Colonic mucosa (tissue), 4 donors: ENCODE measurements at regions not wholly inside any gene's neighbourhood (a gene's known extent, or its start where the extent isn't known, plus 50 kb on each side); places are given as distances from the start of the nearest gene placed in this dataset.

Experiments
- DNase-seq: peaks from one replicate; pipeline ENCODE4 v3.0.0-alpha.2; 2020
- H3K27ac ChIP-seq: fragments of 200-600 bp; one replicate; pipeline ENCODE4 v1.8.0; 2021
- H3K27me3 ChIP-seq: fragments of 200-600 bp; one replicate; pipeline ENCODE4 v1.8.0; 2021
- H3K36me3 ChIP-seq: fragments of 200-600 bp; one replicate; pipeline ENCODE4 v1.8.0; 2021
- H3K4me1 ChIP-seq: fragments of 200-600 bp; one replicate; pipeline ENCODE4 v1.8.0; 2021; ENCODE audit warnings: mild to moderate bottlenecking
- H3K4me3 ChIP-seq: fragments of 200-600 bp; one replicate; pipeline ENCODE4 v1.8.0; 2021
- H3K9ac ChIP-seq, 2 donors: one replicate each; pipeline ENCODE4 v1.7.0; 2013; ENCODE audit warnings: control low read depth in 2 of 2, low read depth in 2 of 2, low read length in 2 of 2
- H3K9me3 ChIP-seq: fragments of 200-600 bp; one replicate; pipeline ENCODE4 v1.8.0; 2021
- intact Hi-C: fragments of 100-400 bp; cut with DNase I; formaldehyde crosslinking; loops from one replicate; pipeline ENCODE4 v1.14.1; 2022
- TF ChIP-seq, protein P1 (sequence below): fragments of 200-600 bp; IDR thresholded peaks from one replicate; pipeline ENCODE4 v1.8.0; 2022; ENCODE audit warnings: antibody characterized with exemption, mild to moderate bottlenecking
- donor health status: healthy.
- donor health status: DM: no; HTN: no; CAD: no.
- donor health status: DM: no; HTN: no; CAD: no.

DNA sequence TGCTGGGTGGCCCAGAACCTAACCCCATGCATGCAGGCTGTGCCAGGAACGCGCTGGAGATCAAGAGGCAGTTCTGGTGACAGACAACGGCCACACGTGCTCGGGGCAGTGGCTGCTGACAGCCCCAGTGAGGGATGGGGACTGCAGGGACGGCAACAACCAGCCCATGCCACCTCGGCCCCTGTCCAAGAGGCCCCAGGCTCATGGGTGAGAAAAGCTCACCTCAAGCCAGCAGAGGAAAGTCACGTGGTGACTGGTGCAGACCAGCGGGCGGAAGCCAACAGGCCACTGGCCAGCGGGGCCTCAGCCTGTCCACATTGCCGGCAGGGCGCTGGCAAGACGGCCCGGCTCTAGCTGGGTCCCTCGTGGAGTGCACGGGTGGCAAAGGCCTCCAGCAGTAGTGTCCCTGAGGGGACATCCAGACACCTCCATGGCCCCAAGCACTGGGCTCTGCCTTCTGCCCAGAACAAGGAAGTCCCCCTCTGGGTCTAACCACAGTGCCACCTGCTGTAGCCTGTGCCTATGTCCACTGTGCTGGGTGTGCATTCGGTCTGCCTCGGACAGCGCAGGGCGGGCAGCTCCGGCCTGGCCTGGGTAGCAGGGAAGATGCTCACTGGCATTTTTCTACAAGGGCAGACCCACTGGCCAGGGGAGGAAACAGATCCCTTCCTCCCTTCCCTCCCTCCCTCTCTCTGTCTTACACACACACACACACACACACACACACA is 134.1 kb downstream of the NCOR2 start:
- no peaks in the 10 kb centered on the region for H3K9me3 ChIP-seq
- no peaks in the 10 kb centered on the region for H3K4me1 ChIP-seq
- no peaks in the 10 kb centered on the region for H3K36me3 ChIP-seq
- H3K27me3 ChIP-seq: no peaks in the 10 kb centered on the region
- intact Hi-C loops: no loop called here
- no peak overlapping the region for H3K27ac ChIP-seq
- H3K4me3 ChIP-seq: no peak overlapping the region
- TF ChIP-seq, protein P1, sequence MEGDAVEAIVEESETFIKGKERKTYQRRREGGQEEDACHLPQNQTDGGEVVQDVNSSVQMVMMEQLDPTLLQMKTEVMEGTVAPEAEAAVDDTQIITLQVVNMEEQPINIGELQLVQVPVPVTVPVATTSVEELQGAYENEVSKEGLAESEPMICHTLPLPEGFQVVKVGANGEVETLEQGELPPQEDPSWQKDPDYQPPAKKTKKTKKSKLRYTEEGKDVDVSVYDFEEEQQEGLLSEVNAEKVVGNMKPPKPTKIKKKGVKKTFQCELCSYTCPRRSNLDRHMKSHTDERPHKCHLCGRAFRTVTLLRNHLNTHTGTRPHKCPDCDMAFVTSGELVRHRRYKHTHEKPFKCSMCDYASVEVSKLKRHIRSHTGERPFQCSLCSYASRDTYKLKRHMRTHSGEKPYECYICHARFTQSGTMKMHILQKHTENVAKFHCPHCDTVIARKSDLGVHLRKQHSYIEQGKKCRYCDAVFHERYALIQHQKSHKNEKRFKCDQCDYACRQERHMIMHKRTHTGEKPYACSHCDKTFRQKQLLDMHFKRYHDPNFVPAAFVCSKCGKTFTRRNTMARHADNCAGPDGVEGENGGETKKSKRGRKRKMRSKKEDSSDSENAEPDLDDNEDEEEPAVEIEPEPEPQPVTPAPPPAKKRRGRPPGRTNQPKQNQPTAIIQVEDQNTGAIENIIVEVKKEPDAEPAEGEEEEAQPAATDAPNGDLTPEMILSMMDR: no peak
- no peak overlapping the region for H3K9ac ChIP-seq
- DNase-seq: no peak

DNA sequence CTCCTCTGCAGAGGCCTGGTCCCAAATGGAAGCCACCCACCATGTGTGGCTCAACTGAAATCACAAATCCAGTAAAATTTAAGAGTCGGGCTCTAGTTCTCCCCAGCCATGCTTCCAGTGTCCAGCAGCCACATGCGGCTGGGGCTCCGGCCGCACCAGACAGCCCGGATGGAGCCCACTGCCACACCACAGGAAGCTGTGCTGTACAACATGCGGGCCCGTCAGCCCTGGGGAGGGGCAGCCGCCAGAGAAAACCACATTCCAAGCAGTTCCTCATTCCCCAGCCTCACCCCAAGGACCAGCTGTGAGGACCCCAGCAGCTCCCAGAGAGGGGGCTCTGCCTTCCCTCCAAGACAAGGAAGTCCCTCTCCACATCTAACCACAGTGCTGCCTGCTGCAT is 135.0 kb downstream of the NCOR2 start:
- no peak for DNase-seq
- Histone ChIP-seq H3K4me3 (no peak overlapping the region), H3K27ac (no peak overlapping the region), H3K9ac (no peak overlapping the region), H3K4me1 (peaks cover 2% of the 10 kb centered on the region), H3K27me3 (no peaks in the 10 kb centered on the region), H3K9me3 (no peaks in the 10 kb centered on the region), H3K36me3 (no peaks in the 10 kb centered on the region)
- TF ChIP-seq, protein P1: no peak
- intact Hi-C loops: no loop called here

DNA sequence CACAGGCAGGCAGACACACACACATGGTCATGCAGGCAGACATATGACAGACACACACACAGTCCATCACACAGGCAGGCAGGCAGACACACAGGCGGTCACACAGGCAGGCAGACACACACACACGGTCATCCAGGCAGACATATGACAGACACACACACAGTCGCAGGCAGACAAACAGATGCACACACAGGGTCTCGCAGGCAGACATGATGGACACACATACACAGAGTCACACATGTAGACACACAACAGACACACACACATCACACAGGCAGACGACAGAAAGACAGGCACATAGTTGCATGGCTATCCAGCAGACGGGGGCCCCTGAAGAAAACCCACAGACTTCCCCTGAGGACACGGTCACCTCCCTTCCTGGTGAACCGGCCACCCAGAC is 135.4 kb downstream of the NCOR2 start:
- no peaks in the 10 kb centered on the region for H3K36me3 ChIP-seq
- DNase-seq: no peak

GRCh38 chr12:124430491-124430890 is 135.6 kb downstream of the RFLNA start:
- H3K27me3 ChIP-seq: no peaks in the 10 kb centered on the region
- H3K4me1 ChIP-seq: peaks cover 3% of the 10 kb centered on the region
- intact Hi-C loops: no loop called here
- H3K9ac ChIP-seq: no peak overlapping the region
- TF ChIP-seq, protein P1: no peak
- no peak for DNase-seq
- no peak overlapping the region for H3K4me3 ChIP-seq
- H3K9me3 ChIP-seq: no peaks in the 10 kb centered on the region
- no peaks in the 10 kb centered on the region for H3K36me3 ChIP-seq
- no peak overlapping the region for H3K27ac ChIP-seq

More for the DNA sequence above, 135.4 kb downstream of the NCOR2 start:
- intact Hi-C loops: no loop called here
- Histone ChIP-seq H3K27ac (no peak overlapping the region), H3K9me3 (no peaks in the 10 kb centered on the region), H3K27me3 (no peaks in the 10 kb centered on the region), H3K4me3 (no peak overlapping the region), H3K4me1 (peaks cover 3% of the 10 kb centered on the region), H3K9ac (peak overlapping the region in 1 of 2 donors; percentile 19)
- TF ChIP-seq, protein P1: no peak

DNA sequence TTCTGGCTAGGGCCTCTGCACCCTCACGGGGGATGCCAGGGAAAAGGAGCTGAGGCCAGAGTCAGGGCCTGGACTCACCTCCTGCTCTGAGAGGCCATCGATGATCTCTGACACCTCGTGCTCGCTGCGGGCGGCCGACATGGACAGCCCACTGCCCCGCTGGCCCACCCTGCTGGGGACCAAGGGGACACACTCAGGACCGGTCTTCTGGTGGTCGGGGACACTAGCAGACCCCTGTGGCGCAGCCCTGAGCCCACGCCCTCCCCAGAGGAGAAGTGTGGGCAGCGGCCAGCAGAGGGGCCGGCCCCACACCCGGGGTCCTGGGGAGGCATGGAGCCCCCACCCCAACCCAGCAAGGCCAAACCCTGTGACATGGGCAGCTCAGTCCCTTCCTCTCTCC is 134.6 kb downstream of the RFLNA start:
- H3K27ac ChIP-seq: no peak overlapping the region
- no peak for DNase-seq
- intact Hi-C loops: loop anchor here (10.0 kb wide), 1 partner anchor 65 kb away; no protein-coding TSS in a partner anchor
- TF ChIP-seq, protein P1: no peak
- H3K36me3 ChIP-seq: no peaks in the 10 kb centered on the region
- H3K9ac ChIP-seq: no peak overlapping the region
- no peak overlapping the region for H3K4me3 ChIP-seq
- peaks cover 3% of the 10 kb centered on the region for H3K4me1 ChIP-seq
- no peaks in the 10 kb centered on the region for H3K27me3 ChIP-seq
- H3K9me3 ChIP-seq: no peaks in the 10 kb centered on the region
